Retinal pigment epithelial cell (primary cell): ENCODE measurements at regions not wholly inside any gene's neighbourhood (a gene's known extent, or its start where the extent isn't known, plus 50 kb on each side); places are given as distances from the start of the nearest gene placed in this dataset.

Source experiments
- DNase-seq: peaks from one replicate; pipeline ENCODE4 v3.0.0-alpha.2; 2010; ENCODE audit warnings: low read depth
- H3K4me3 ChIP-seq: 2 replicates; pipeline ENCODE4 v1.5.1; 2011; ENCODE audit warnings: mild to moderate bottlenecking, low read length, control low read depth, moderate library complexity
- TF ChIP-seq, protein P1 (sequence below): conservative IDR thresholded peaks from 2 replicates; pipeline ENCODE4 v1.5.1; 2011; ENCODE audit warnings: low read depth, low read length, control low read depth, inconsistent platforms

DNA sequence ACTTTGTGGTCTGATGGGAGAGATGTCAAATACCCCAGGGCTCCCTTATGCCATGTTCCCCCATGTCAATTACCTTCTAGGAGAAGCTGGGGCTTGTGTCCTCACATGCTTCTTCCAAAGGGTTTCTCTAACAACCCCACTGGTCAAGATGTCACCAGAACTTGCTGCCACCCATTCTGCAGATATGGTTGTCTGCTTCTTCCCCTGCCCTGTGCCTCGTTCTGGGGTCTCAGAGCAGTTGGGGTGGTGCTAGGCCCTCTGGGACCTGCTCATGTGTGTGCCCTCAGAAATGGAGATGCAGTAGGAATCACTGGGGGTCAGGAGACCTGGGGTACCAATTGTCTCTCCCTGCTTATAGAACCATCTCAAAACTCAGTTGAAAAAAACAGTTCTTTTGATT, 268.6 kb downstream of the MYCN start:
- TF ChIP-seq, protein P1, sequence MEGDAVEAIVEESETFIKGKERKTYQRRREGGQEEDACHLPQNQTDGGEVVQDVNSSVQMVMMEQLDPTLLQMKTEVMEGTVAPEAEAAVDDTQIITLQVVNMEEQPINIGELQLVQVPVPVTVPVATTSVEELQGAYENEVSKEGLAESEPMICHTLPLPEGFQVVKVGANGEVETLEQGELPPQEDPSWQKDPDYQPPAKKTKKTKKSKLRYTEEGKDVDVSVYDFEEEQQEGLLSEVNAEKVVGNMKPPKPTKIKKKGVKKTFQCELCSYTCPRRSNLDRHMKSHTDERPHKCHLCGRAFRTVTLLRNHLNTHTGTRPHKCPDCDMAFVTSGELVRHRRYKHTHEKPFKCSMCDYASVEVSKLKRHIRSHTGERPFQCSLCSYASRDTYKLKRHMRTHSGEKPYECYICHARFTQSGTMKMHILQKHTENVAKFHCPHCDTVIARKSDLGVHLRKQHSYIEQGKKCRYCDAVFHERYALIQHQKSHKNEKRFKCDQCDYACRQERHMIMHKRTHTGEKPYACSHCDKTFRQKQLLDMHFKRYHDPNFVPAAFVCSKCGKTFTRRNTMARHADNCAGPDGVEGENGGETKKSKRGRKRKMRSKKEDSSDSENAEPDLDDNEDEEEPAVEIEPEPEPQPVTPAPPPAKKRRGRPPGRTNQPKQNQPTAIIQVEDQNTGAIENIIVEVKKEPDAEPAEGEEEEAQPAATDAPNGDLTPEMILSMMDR, result no peak
- no peak overlapping the region for H3K4me3 ChIP-seq
- no peak for DNase-seq

DNA sequence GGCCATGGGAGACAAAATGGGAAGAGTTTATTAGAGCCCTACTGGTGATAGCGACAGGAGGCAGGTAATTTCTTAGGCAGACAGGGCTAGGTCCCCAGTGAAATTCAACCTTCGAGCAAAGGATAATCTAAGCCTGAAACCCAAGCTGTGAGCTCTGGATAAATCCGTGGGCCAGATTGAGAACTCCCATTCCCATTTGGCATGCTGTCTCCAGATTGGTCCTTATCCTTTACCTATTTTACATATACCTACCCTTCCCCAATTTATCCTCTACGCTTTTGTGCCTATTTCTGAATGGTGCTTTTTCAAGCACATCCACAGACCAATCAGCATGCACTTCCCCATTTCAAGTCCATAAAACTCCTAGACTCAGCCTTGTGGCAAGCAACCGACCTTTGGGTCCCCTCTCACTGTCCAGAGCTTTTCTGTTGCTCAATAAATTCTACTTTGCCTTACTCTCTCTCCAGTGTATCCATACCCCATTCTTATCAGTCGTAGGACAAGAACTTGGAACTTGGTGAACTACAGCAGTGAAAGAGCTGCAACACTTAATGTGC, 268.0 kb downstream of the MYCN start:
- DNase-seq, result no peak
- TF ChIP-seq, protein P1, result no peak
- no peak overlapping the region for H3K4me3 ChIP-seq

DNA sequence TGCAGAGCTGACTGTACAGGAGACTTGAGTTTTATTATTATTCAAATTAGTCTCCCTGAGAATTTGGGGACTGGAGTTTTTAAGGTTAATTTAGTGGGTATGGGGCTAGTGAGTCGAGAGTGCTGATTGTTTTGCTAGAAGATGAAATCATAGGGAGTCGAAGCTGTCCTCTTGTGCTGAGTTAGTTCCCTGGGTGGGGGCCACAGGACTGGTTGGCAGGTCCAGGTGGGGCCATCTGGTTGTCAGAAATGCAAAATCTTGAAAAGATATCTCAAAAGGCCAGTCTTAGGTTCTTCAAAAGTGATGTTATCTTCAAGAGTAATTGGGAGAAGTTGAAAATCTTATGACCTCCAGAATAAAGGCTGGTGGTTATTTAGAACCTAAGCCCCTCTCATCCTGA, 267.3 kb downstream of the MYCN start:
- no peak for DNase-seq
- TF ChIP-seq, protein P1, result no peak

DNA sequence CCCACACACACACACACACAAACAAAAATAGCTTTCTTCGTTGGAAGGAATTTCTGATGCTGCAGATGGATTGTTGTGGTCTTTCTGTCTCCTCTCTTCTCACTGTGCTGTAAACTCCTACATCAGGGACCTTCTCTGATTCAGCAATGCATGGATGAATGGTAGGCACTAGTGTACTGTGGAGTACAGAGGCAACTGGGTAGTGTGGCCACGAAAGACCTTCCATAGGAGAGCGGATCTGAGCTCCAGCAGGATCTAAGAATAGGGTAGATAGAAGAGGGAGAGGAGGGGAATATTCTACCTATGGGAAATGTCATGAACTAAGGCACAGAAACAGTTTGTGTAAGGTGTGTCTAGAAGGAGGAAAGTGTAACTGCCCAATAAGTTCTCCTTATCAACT, 266.8 kb downstream of the MYCN start:
- DNase-seq, result no peak
- no peak overlapping the region for H3K4me3 ChIP-seq
- TF ChIP-seq, protein P1, result no peak

More for the DNA sequence above, 267.3 kb downstream of the MYCN start:
- H3K4me3 ChIP-seq, result no peak overlapping the region

DNA sequence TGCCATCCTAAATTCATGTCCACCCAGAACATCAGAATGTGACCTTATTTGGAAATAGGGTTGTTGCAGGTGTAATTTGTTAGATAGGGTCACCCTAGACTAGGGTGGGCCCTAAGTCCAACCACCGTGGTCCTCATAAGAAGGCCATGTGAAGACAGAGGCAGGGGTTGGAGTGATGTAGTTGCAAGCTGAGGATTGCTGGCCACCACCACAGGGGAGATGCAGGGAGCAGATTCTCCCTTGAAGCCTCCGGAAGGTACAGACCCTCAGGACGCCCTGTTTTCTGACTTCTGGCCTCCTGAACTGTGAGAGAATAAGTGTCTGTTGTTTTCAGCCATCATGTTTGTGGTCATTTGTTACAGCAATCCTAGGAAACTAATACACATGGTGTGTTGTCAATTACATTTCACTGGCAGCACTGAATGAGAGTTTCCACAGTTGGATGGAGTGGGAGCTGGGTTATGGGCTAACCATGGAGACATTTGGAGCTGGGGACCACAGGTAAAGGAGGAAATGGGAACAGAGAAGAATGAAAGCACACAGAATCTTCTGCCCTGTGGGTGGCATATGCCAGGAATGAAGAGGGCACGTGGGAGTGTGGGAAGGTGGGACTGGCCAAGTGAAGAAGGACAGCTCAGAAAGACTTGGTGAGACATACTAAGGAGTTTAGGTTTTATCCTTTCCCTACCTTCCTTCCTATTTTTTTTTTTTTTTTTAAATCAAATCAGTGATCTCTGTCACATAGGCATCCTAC, 266.0 kb downstream of the MYCN start:
- no peak overlapping the region for H3K4me3 ChIP-seq
- TF ChIP-seq, protein P1, result no peak
- DNase-seq, result no peak

DNA sequence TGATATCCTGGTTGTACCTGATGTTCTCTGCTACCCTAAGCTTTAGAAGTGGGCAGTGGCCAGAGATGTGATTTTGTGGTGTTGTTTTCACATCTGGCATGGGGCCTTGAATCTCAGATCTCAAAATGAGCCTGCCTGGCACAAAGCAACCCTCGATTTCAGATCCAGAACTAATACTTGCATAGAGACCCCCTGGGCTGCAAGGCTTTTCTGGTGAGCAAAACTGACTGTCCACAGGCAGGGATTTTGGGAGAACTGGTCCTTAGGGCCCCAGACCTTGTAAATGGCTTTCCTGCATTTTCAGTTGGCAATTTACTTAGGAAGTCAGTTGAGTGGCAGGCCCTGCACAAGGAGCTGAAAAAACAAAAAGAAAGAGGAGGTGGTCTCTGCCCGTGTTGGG, 265.3 kb downstream of the MYCN start:
- TF ChIP-seq, protein P1, result no peak
- H3K4me3 ChIP-seq, result no peak overlapping the region
- no peak for DNase-seq

DNA sequence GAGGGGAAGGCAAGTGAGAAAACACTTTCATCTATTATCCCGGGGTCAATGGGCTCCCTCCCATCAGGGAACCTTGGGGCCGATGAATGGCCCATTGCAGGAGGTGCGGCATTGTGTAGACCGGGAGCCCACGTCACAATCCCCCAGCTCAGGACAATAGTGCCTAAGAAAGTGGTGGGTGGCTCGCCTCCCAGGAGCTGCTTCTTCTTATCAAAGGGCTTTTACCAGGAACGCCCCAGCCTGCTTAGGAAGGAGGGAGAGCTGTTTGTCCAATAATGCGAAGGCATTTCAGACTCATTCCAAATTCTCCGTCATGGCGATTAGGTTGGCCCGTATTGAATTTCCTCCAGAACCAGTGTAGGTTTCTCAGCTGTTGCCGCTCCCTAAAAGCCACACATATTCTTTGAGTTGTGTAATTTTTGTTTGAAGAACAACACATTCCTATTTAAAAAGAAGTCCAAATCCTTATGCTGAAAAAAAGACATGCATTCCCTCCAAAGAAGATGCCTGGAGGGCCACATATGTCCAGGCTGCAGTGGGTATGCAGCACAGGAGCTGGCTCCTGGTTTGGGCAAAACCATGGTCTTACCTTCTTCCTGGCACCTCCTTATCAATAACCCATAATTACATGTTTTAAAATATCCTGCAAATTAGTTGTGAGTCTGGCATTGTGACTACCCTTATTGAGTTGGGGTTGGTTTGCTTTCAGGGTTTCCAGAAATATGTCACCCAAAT, 264.7 kb downstream of the MYCN start:
- TF ChIP-seq, protein P1, result no peak
- no peak for DNase-seq
- no peak overlapping the region for H3K4me3 ChIP-seq
